Bronchial epithelial cell (primary cell): ENCODE measurements at regions not wholly inside any gene's neighbourhood (a gene's known extent, or its start where the extent isn't known, plus 50 kb on each side); places are given as distances from the start of the nearest gene placed in this dataset.

Source experiments
- DNase-seq: peaks from one replicate; pipeline ENCODE4 v3.0.0-alpha.2; 2010; ENCODE audit warnings: low read depth
- FAIRE-seq: peaks from 2 replicates; lab custom pipeline; 2011; peaks lifted over from hg19 to GRCh38; lab: Jason Lieb, UNC
- H3K27me3 ChIP-seq: 2 replicates; pipeline ENCODE4 v1.5.1; 2011; ENCODE audit warnings: low read length; ENCODE audit not compliant: control insufficient read depth, insufficient read depth
- H3K36me3 ChIP-seq: 2 replicates; pipeline ENCODE4 v1.5.1; 2011; ENCODE audit warnings: low read length; ENCODE audit not compliant: control insufficient read depth, insufficient read depth
- H3K4me3 ChIP-seq: 2 replicates; pipeline ENCODE4 v1.5.1; 2011; ENCODE audit warnings: mild to moderate bottlenecking, low read depth, low read length, control low read depth
- CTCF ChIP-seq: IDR thresholded peaks from 2 replicates; pipeline ENCODE4 v1.5.1; 2011; ENCODE audit warnings: mild to moderate bottlenecking, moderate library complexity, low read length, control low read depth, inconsistent platforms; ENCODE audit not compliant: insufficient read depth, severe bottlenecking

DNA sequence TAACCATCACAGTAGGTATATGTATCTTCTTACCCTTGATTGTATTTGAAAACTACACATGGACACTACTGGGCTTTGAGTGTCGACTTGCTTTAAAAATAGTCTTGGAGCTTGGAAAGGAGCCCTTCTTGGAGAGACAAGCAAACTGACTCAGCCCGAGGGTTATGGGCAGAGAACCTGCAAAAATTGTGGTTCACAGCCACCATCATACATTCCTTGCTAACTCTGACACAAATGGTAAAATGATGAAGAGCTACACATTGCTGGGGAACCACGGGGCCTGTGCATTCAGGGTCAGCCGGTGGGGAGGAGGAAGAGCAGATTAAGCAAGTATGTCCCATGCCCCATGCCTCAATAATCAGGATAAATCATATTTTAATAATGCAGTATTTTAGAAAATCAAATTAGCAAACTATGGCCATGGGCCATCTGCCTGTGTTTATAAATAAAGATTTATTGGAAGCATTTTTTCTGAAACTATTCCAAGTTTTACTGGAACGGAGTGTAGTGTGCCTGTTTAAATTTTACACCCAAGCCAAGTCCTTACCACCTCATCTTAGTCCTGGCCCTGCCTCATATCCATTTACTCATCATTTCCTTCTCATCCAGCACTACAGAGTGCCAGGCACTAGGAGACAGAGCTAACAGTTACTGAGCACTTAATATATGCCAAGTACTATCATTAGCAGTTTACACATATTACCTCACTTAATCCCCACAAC lies 195.7 kb downstream of the PALM2AKAP2 start:
- Histone ChIP-seq H3K4me3 (no peak overlapping the region), H3K36me3 (no peaks in the 10 kb centered on the region), H3K27me3 (no peaks in the 10 kb centered on the region)
- DNase-seq (no peak), FAIRE-seq (no peak)
- no peak for TF ChIP-seq CTCF

- Histone ChIP-seq H3K4me3 (no peak overlapping the region), H3K36me3 (no peaks in the 10 kb centered on the region), H3K27me3 (no peaks in the 10 kb centered on the region)
- FAIRE-seq: no peak
- no peak for TF ChIP-seq CTCF
- DNase-seq: no peak
Observed at GRCh38 chr9:109976303-109976702, 196.3 kb downstream of the PALM2AKAP2 start.

DNA sequence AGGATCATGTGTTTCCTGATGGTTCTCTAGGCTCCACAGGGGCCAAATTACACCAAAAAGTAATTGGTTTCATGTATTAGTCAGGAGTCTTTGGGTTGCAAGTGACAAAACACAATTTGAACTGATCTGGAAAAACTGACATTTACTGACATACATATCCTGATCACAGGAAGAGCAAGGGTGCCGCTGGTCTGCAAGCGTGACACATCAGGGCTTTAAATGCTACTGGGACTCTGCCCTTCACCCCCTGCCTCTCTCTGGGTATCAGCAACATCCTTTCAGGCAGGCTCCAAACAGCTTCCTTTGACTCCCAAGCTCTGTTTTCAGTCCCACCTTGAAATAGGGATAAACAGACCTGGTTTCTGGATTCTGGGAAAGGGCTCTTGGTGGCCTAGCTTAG lies 197.5 kb downstream of the PALM2AKAP2 start:
- FAIRE-seq (no peak), DNase-seq (no peak)
- no peak for TF ChIP-seq CTCF
- Histone ChIP-seq H3K36me3 (no peaks in the 10 kb centered on the region), H3K4me3 (no peak overlapping the region), H3K27me3 (no peaks in the 10 kb centered on the region)

DNA sequence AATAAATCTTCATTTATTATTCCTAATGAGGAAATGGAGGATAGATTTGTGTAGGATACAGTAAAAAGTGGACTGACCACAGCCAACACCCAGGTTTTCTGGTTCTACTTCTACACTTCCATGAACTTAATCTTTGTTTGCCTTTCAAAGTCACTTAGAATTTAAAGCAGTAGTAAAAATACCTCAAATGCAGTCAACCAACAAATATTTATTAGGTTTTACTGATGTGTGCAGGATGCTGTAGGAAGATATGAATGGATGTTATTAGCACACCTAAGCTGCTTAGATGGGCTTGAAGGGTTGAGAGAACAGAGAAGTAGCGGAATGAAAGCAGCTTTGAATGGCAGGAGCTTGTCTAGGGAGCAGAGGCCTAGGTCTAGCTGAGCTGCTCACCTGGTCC lies 201.1 kb downstream of the PALM2AKAP2 start:
- Histone ChIP-seq H3K4me3 (no peak overlapping the region), H3K36me3 (no peaks in the 10 kb centered on the region), H3K27me3 (no peaks in the 10 kb centered on the region)
- TF ChIP-seq CTCF: no peak
- no peak for FAIRE-seq
- DNase-seq: no peak

GRCh38 chr9:109986521-109986991 lies 206.6 kb downstream of the PALM2AKAP2 start:
- H3K27me3 ChIP-seq: no peaks in the 10 kb centered on the region
- no peak for TF ChIP-seq CTCF
- no peak overlapping the region for H3K4me3 ChIP-seq
- FAIRE-seq (no peak), DNase-seq (peak; percentile 66)
- H3K36me3 ChIP-seq: no peaks in the 10 kb centered on the region

DNA sequence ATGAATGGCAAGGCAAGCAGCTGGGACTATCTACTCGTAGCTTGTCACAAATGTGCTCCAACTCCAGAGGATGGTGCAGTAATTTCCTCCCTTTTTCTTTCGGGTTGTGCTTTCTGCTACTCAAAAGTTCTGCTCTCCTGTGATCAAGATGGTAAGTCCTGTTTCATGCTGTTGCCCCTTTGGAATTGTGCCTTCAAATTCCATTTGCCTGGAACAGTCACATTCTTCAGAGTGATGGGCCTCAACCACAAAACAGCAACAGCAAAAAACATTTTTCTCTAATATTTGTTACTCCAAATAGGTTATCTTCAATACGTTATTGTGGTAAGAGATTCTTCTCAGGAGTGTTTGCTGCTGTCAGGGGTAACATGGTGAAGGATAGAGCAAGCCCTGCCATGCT lies 209.3 kb downstream of the PALM2AKAP2 start:
- TF ChIP-seq CTCF: no peak
- H3K4me3 ChIP-seq: no peak overlapping the region
- no peaks in the 10 kb centered on the region for H3K27me3 ChIP-seq
- H3K36me3 ChIP-seq: no peaks in the 10 kb centered on the region
- DNase-seq: no peak
- FAIRE-seq: no peak
